ENCODE measurements at regions not wholly inside any gene's neighbourhood (a gene's known extent, or its start where the extent isn't known, plus 50 kb on each side); places are given as distances from the start of the nearest gene placed in this dataset.

DNA sequence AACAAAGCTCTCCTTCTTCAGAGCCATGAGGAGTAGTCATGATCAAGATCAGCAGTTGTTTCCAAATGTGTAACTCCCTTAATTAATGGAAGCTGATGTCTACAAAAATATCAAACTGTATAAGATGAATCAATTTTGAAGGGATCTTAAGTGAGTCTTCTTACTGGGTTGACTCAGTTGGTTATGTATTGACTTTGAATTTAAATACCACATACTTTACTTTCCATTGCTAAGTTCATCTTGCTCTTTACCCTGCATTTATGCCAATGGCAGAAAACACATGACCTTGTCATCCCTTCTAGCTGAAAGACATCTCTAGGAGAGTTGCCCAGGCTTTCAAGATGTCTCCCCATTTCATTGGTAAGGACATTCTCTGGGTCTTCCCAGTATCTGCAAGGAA, 123.2 kb upstream of the STMND1 start:
- no peak for DNase-seq (ENCODE audit: low read depth in 3 of 3, low spot score in 2 of 3)

DNA sequence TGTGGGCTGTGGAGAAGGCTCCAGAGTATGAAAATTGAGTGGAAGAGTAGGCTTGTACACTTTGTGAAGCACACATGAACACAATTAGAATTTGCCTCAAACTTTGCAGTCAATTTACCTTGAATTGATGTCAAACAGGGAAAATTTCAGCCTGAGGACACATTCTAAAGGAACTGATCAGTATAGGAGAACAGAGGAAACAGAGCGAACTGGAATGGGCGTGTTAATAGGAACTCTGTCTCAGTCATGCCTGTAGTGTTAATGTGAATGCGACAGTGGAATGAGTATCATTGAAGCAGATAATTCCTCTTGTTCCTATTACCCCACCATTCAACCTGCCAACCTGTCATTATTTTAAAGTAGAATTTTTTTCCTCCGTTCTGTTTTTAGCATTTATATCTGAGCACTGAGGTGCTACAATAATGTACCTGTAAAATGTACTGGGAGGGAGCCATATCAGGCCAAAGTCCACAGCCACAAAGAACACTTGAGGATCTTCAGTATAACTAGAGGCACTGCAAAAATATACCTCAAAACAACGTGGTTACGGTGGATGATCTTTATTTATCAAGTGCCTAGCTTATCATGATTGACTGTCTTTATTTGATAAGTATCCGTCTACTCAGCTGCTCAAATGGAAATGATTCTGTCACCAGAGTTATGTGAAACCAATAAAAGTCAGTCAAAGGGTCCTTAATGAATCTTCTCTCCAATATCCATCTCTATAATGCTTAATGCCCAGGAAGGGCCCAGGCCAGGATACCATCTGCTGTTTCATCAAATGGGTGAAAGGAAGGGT, 125.3 kb upstream of the STMND1 start:
- DNase-seq (ENCODE audit: low read depth in 3 of 3, low spot score in 2 of 3) = no peak

DNA sequence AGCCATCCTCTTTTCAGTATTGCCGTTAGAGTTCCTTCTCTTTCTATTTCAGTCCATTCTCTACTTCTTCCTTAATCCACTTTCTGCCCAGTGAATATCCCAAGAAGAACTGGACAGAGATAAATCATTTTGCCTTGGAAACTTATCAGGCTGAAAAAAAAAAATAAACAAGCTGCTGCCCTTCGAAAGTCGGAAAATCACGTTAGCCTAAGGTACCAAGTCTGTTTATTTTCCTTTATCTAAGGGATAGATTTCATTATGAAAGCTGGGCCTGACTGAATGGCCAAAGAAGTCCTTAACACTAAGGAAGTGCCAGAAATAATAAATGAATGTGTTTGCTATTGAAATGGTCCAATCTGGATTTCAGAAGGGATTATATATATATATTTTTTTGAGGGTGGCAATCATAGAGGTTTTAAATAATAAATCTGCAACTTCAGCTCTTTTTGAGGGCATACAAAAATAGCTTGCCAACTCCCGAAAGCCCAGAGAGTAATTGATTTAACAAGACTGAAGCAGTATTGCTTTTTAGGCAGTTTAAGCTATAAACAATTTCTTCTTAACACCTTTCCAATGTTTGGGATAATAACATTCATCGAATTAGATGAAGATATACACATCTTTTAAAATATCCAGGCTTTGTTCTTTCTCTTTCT, 127.0 kb upstream of the STMND1 start:
- DNase-seq (ENCODE audit: low read depth in 3 of 3, low spot score in 2 of 3) = no peak

DNA sequence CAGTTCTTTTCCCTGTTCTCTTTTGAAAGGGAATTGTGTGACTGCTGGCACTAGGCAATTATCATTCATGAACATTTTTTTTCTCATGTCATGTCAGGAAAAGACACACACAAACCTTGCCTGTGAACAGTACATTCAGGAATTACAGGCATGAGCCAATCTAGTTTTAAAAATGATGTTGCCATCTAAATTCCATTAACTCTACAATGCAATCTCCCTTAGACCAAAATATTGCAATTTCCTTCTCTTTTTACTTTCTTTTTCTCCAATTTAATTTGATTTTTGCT, 127.5 kb upstream of the STMND1 start:
- DNase-seq (ENCODE audit: low read depth in 3 of 3, low spot score in 2 of 3) = no peak

DNA sequence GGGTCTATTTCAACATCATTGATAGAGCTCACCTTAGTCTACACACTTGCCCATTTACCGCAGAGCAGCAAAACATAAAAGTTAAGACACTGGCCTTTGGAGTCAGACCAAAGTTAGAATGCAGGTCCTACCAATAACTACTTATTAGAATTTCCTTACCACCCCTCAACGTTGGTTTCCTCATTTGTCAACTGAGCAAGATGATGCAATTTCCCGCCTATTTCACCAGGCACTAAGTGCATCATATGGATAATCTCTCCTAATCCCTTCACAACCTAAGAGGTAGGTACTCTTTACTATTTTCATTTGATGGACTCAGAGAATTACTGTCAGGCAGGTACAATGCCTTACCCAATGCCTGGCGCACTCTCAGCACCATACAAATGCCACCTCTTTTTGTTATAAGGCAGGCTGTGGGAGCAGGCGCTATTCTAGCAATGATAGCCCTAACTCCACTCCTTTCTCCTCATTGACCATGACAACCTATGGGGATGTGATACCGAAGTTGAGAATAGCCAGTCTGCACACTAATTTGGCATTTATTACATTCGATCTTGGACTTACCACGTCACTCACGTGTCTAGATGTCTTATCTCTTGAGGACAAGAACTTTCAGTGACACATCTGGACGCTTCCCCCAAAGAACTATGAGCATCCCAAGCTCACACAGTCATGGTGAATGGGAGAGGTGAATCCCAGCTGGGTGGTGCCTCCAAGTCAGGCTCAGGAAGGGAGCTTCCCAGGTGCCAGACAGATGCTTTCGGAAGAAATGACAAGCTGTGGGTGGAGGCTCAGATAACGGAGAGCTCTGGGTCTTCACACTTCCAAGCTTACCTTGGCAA, 128.1 kb upstream of the STMND1 start:
- no peak for DNase-seq (ENCODE audit: low read depth in 3 of 3, low spot score in 2 of 3)

DNA sequence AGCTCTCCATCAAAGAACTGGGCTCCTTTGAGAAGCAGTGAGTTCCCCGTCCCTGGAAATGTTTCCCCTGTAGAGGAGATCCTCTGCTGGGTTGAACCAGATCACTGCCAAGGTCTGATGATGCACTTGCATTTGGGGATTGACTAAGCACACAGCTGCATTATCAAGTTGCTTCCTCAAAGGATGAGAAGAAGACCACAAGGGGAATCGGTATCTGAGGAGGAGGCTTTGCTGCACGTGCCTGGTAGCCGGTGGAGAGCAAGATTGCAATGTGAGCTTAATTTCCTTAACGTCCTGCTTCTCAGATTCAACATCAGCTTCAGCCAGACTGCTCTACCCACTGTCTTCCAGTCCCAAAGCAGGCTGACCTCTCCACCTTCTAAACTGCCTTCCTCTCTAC, 128.8 kb upstream of the STMND1 start:
- no peak for DNase-seq (ENCODE audit: low read depth in 3 of 3, low spot score in 2 of 3)

DNA sequence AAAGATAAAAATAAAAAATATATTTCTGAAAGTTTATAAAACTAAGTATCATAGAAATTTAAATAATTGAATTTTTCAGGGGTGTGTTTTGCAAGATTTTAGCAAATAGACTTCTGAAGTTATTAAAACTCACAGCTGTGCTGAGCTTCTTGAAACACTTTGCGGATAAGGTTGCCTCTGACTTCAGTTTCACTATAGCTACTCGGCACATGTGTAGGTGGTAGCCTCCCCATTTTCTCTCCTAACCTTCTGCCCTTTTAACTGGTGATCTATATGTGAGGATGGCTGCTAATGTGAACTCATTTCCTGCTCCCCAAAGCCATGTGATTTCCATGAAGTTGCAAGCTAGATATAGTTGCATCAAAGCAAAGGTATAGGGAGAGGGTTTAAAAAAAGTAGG, 129.3 kb upstream of the STMND1 start:
- no peak for DNase-seq (ENCODE audit: low read depth in 3 of 3, low spot score in 2 of 3)

DNA sequence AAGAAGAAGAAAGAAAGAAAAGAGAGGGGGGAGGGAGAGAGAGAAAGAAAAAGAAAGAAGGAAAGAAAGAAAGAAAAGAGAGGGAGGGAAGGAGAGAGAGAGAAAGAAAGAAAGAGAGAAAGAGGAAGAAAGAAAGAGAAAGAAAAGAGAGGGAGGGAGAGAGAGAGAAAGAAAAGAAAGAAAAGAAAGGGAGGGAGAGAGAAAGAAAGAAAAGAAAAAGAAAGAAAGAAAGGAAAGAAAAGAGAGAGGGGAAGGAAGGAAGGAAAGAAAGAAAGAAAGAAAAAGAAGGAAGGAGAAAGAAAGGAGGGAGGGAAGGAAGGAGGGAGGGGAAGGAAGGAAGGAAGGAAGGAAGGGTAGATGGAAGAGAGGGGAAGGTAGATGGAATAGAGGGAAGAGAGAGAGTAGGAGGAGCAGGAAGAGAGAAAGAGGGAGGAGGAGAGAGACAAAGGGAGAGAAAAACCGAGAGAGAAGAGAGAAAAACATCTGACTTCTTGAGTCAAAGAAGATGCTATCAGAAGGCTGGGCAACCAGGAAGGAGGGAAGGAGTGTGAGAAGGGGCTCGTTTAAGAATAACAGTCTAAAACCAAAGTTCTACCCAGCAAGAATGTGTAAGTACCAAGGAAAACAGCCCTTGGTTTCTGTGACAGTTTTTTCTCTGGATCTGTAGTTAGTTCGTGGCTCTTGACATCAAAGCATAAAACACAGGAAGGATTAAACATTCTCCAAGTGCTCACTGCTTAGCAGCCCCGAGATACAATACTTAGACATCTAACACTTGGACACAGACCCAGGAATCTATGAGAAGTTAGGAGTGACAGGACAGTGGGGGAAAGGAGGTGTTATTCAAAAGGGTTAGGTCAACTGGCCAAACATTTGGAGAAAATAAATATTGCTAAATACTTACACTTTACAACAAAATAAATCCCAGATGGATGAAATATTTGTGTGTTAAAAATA, 131.9 kb upstream of the STMND1 start:
- DNase-seq (ENCODE audit: low read depth in 3 of 3, low spot score in 2 of 3) = no peak

DNA sequence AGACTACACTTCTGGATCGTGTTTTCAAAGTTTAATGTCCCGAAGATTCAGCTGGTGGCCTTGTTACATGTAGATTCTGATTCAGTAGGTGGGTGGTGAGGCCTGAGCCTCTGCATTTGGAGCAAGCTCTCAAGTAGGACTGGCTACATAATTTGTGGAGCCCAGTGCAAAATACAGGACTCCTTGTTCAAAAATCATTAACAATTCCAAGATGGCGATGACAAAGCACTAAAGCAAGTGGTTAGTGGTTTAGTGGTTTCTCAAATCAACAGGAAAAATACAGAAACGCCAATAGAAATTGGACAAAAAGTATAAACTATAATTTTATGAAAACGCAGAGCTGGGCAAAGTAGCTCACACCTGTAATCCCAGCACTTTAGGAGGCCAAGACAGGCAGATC, 133.7 kb upstream of the STMND1 start:
- no peak for DNase-seq (ENCODE audit: low read depth in 3 of 3, low spot score in 2 of 3)

DNA sequence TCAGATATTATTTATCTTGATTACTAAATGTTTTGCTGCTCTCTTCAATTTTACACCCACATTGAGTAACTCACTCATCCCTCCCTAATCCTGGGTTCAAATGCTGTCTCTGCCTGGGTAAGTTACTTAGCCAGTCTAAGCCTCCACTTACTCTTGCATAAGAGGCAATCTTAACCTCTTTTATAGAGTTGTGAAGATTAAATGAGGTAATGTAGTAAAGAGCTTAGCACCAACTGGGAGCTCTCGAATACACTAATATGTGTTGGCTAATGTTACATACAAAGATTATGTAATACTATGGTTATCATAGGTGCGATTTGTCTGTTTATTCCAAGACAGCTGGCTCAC, 134.4 kb upstream of the STMND1 start:
- DNase-seq (ENCODE audit: low read depth in 3 of 3, low spot score in 2 of 3) = no peak

DNA sequence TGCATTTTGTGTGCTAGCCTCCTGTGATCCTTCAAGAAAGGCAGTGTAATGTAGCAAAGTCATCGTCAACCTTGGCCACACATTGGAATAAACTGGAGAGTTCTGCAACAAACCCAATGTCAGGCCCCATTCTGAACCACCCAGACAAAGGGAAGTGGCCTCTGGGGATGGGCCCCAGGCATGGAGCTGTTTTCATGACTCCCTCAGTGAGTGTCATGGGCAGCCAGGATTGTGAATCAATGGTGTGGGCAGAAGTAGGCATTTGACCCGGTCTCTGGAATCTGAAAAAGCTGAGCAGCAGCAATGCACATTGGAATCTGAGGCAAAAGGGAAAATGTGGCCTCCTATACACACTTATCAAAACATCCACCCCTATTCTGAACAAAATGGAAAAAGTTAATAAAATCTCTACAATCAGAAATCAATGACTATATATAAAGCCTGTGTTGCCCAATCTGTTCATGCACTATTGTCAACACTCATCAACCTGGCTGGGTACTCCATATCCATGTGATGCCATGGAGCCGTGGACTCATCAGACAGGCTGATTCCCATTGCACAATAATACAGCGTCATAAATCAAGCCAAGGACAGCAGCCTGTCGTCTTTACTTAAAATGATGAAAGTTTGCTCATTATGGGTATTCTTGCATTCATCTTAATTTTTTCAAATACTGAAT, 134.9 kb upstream of the STMND1 start:
- DNase-seq (ENCODE audit: low read depth in 3 of 3, low spot score in 2 of 3) = no peak

DNA sequence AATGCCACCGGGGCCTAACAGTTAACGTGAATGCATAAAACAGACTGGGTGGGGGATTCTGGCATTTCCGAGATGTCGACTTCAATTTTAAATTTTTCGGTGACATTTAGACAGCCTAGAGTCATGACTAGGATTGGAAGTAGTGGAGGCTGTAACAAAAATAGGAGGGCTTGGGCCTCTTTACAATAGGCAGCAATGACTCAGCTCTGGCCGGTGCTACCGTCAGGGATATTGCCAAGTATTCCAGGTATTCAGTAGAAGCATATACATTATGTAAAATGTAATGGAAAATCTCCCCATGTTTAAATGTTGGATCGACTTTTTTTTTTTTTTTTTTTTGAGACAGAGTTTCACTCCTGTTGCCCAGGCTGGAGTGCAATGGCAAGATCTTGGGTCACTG, 136.2 kb upstream of the STMND1 start:
- no peak for DNase-seq (ENCODE audit: low read depth in 3 of 3, low spot score in 2 of 3)

DNA sequence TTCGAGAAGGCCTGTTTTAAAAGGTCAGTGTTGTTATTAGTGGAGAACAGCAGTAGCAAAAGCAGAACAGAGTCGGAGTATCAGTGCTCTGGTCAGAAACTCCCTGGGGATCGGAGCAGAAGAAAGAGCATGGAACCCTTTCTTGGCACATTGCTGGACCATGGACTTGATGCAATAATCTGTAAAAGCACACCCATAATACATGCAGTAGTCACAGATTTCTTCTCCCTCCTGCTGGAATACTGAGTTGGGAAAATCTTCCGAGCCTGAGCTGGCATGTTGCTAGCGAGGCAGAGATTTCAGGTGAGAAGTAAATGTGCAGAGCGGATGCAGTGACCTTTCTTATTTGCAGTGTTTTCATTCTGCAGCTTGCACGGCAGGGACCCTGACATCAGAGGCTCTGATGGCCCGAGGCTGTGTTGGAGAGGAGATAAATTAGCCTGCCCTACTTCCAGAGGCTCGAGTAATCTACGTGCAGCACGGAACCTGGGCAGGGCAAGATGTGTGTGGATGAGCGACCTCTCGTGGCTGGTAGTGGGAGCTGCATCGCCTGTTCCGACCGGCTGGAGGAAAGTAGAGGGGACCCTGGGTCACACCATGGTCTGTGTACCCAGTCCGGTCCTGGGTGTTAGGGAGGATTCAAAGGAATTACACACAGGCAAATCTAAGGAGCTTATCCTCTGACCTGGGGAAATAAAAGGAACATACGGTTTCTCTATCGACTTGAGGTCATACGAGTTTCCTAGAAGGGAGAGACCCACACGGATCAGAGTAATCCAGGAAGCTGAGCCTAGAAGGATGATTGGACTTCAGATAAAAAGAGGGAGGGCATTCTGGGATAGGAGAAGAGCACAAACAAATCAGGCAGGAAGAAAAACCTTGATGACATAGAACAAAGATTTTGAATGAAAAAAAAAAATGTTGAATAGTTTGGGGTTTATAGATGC, 137.0 kb upstream of the STMND1 start:
- DNase-seq (ENCODE audit: low read depth in 3 of 3, low spot score in 2 of 3) = peak; percentile 52 to 63 (median 61)

DNA sequence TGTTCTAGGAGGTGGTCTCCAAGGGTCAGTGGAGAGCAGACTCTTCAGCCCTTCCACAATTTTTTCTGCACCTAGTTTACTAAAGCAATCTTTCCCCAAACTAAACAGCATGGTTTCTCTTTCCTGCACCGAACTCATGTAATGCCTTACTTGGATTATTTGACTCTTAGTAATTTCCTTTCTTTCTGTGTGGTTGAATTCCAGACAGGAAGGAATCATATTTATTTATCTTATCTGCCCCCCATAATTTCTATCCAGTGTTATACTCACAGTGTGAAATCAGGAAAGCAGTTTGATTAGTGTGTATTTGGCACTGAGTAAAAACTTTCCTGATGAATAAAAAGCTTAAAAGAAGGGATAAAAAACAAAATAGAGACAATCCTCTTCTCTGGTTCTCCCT, 140.3 kb upstream of the STMND1 start:
- no peak for DNase-seq (ENCODE audit: low read depth in 3 of 3, low spot score in 2 of 3)

DNA sequence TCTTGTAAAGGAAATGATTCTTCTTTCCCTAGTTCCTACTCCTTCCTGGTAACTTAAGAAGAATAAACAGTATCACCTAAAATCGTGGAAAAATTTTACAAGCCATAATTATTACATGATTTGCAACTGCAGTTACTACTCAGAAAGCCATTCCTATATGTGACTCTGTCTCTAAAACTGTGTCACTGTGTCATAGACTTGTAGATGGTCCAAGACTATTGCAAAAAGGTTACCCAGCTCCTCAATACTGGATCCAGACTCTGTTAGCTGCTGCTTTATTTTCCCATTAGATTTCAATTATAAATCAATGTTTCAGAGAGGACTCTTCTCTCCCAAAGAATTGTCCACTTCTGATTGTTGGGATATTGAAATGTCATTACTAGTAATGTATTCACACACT, 142.1 kb upstream of the STMND1 start:
- no peak for DNase-seq (ENCODE audit: low read depth in 3 of 3, low spot score in 2 of 3)

DNA sequence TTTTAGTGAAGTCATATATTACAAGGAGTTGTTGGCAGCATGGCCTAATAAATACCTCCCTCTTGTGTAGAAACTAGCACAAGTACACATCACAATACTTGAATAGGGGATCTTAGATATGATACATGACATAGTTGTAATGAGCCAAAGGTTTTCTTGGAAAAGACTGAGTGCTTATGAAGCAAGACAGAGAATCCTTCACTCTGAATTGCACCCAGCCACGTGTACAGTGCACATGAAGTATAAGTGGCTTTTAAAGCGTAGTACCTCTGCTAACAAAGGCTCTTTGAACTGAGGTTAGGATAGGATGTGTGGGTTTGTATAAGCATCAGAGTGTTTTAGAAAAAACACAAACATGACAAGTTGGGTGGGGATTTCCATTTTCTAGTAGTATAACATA, 145.5 kb upstream of the STMND1 start:
- no peak for DNase-seq (ENCODE audit: low read depth in 3 of 3, low spot score in 2 of 3)

DNA sequence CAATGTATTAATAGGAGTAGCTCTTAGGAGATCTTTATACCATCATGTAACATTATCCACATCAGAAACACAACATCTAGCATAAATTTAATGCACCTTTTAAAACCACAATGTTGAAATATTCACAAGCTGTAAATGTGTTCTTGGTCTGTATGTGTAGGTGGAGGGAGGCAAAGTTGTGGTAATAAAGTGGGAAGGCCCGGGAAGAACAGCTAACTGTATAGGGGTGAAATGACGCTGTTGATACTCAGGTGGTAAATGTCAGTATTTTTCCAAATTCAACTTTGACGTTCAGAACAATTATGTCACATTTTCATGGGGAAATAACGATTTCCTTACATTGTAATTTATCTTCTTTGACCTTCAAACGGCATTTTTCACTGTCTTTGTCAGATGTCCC, 146.0 kb upstream of the STMND1 start:
- DNase-seq (ENCODE audit: low read depth in 3 of 3, low spot score in 2 of 3) = no peak

DNA sequence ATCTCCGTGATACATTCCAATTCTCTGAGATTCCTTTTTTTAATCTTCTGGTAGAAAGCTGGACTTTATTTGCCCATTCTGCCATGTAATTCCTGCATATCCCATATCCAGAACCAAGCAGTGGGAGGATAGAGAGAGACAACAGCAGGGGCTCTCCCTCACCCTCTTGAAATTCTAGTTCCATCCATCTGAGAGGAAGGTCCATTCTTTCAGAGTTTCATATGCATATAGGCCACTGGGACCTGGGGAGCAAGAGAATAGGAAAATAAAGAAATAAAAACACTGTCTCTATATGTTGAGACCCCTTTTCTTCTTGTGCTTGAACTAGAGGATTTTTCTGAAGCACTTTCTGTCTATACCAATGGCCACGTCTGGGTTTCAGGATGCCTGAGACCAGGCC, 147.9 kb upstream of the STMND1 start:
- DNase-seq (ENCODE audit: low read depth in 3 of 3, low spot score in 2 of 3) = no peak

DNA sequence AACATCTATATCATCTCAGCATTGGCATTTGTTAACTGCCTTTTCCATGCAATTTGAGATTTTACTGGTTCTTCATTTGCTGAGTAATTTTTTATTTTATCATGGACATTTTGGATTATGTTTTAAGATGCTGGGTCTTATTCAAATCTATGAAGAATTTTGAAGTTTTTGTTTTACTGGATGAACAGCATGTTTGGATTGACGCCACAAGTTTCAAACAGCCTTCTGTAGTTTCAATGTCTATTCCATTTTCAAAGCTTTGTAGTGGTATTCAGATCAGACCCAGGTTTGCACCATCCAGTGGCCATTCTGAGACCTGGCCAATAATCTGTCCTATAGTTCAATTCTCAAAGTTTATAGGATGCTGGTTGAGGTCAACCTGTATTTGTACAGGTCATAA, 148.4 kb upstream of the STMND1 start:
- DNase-seq (ENCODE audit: low read depth in 3 of 3, low spot score in 2 of 3) = no peak
